ENCODE measurements at regions not wholly inside any gene's neighbourhood (a gene's known extent, or its start where the extent isn't known, plus 50 kb on each side); places are given as distances from the start of the nearest gene placed in this dataset.

GRCh38 chr1:121458291-121459048 lies 273.7 kb downstream of the SRGAP2C start:
- TF ChIP-seq CTCF (IDR thresholded peaks at IDR 0.05) = no peak
- TF ChIP-seq POLR2AphosphoS5 (IDR thresholded peaks at IDR 0.05) = no peak

Data from prostate gland (tissue), 2 donors.